ENCODE measurements at regions not wholly inside any gene's neighbourhood (a gene's known extent, or its start where the extent isn't known, plus 50 kb on each side); places are given as distances from the start of the nearest gene placed in this dataset.

DNA sequence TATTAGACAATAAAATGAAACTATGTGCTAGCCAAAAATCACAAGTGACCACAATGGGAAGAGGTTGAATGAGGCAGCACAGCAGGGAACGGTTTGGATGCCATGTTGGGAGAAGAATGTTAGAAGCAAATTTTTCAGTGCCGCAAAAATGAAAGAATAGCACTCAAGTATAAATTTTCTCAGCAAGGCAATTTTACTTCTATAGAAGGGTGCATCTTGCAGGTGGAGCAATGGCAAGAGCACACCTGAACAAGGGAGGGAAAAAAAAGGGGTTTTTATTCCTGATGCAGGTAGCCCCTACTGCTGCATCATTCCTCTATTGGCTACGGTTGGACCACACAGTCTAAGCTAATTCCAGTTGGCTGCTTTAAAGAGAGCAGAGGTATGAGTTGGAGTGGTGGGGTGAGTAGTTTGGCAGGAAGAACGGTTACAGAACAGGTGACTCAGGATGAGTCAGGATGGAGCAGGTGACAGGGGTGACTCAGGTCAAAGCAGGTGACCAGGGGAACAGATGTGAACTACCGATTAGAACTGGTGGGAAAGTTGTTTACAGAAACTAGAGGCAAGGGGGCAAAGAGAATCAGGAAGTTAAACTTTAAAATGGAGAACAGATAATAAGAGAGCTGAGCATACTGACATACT, 301.1 kb upstream of the NRIP1 start:
- Histone ChIP-seq H3K36me3 (no peaks in the 10 kb centered on the region), H3K4me1 (no peaks in the 10 kb centered on the region), H3K27me3 (no peaks in the 10 kb centered on the region), H3K4me3 (no peak overlapping the region), H3K27ac (no peak overlapping the region), H3K9me3 (peaks cover 4 to 8% of the 10 kb centered on the region in 2 donors)
- intact Hi-C loops (cut with DNase I; ENCODE audit: low total_unique reads), result no loop called here
- TF ChIP-seq, protein P1, sequence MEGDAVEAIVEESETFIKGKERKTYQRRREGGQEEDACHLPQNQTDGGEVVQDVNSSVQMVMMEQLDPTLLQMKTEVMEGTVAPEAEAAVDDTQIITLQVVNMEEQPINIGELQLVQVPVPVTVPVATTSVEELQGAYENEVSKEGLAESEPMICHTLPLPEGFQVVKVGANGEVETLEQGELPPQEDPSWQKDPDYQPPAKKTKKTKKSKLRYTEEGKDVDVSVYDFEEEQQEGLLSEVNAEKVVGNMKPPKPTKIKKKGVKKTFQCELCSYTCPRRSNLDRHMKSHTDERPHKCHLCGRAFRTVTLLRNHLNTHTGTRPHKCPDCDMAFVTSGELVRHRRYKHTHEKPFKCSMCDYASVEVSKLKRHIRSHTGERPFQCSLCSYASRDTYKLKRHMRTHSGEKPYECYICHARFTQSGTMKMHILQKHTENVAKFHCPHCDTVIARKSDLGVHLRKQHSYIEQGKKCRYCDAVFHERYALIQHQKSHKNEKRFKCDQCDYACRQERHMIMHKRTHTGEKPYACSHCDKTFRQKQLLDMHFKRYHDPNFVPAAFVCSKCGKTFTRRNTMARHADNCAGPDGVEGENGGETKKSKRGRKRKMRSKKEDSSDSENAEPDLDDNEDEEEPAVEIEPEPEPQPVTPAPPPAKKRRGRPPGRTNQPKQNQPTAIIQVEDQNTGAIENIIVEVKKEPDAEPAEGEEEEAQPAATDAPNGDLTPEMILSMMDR (IDR thresholded peaks at IDR 0.05), result no peak
- TF ChIP-seq POLR2AphosphoS5 (IDR thresholded peaks at IDR 0.05) (no peak), POLR2A (IDR thresholded peaks at IDR 0.05) (no peak)
- DNase-seq (ENCODE audit: low spot score in 2 of 2), result no peak

DNA sequence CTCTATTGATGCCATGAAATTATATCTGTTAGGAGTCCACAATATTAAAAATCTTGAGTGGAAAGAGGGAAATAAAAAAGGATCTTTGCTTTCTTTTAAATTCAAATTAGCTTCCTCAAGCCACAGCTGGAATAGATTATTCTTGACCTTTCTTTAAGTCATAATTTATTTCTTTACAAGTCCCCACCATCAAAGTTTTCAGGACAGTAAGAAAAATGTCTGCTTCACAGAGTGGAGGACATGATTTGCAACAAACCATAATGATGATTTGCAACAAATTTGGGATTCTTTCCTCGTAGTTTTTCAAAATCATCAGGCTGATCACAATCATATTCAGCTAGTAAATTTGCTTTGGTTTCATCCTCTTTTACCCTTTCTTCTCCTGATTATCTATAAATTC, 301.8 kb upstream of the NRIP1 start:
- no peaks in the 10 kb centered on the region for H3K27me3 ChIP-seq
- no peak for DNase-seq (ENCODE audit: low spot score in 2 of 2)
- H3K4me1 ChIP-seq, result no peaks in the 10 kb centered on the region
- TF ChIP-seq POLR2A (IDR thresholded peaks at IDR 0.05), result no peak
- TF ChIP-seq, protein P1 (IDR thresholded peaks at IDR 0.05), result no peak
- no peak for TF ChIP-seq POLR2AphosphoS5 (IDR thresholded peaks at IDR 0.05)
- no peaks in the 10 kb centered on the region for H3K36me3 ChIP-seq
- no peak overlapping the region for H3K4me3 ChIP-seq
- H3K9me3 ChIP-seq, result peaks cover 4 to 8% of the 10 kb centered on the region in 2 donors
- intact Hi-C loops (cut with DNase I; ENCODE audit: low total_unique reads), result no loop called here
- H3K27ac ChIP-seq, result no peak overlapping the region

DNA sequence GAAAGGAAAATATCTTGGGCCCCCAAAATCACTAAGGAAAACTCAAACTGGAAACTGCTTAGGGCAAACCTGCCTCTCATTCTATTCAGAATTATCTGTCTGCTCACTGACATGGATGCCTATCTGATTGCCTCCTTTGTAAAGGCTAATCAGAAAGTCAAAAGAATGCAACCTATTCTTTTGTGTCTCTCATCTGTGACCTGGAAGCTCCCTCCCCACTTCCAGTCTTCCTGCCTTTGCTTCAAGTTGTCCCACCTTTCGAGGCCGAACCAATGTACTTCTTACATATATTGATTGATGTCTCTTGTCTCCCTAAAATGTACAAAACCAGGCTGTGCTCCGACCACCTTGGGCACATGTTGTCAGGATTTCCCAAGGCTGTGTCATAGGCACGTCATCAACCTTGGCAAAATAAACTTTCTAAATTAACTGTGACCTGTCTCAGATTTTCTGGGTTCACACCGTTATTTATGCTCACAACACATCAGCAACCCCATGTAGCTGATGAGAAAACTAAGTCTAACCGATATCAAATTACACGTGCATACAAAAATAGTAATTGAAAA, 302.3 kb upstream of the NRIP1 start:
- Histone ChIP-seq H3K4me3 (no peak overlapping the region), H3K9me3 (peaks cover 4 to 8% of the 10 kb centered on the region in 2 donors), H3K27ac (no peak overlapping the region), H3K36me3 (no peaks in the 10 kb centered on the region), H3K27me3 (no peaks in the 10 kb centered on the region), H3K4me1 (no peaks in the 10 kb centered on the region)
- TF ChIP-seq POLR2A (IDR thresholded peaks at IDR 0.05) (no peak), POLR2AphosphoS5 (IDR thresholded peaks at IDR 0.05) (no peak)
- TF ChIP-seq, protein P1 (IDR thresholded peaks at IDR 0.05), result no peak
- DNase-seq (ENCODE audit: low spot score in 2 of 2), result no peak
- intact Hi-C loops (cut with DNase I; ENCODE audit: low total_unique reads), result no loop called here

DNA sequence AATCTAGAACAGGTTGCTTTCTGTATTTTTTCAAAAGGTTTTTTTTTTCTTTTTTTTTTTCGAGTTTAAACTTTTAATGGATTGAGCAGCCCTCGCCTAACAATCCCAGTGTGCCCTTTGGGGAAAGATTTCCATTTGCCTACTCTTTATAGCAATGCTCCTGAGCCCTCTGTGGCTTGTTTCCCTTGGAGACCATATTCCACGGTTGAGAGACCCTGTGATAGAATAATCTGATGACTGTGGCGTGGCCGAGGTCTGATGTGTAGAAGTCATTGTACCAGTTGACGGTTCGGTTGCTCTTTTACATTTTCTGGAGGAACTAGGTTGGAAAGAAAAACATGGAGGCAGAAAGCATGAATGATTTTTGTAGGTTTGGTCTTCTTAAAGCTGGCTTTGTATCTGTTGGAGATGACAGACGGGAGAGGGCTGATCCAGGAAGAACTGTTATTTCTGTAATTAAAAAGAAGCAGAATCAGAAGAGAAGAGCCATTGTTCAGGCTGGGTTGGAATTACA, 305.7 kb upstream of the NRIP1 start:
- Histone ChIP-seq H3K27me3 (no peaks in the 10 kb centered on the region), H3K4me3 (no peak overlapping the region), H3K9me3 (peaks cover 0 to 8% of the 10 kb centered on the region in 2 donors), H3K4me1 (no peaks in the 10 kb centered on the region), H3K36me3 (no peaks in the 10 kb centered on the region), H3K27ac (no peak overlapping the region)
- DNase-seq (ENCODE audit: low spot score in 2 of 2), result no peak
- TF ChIP-seq, protein P1 (IDR thresholded peaks at IDR 0.05), result no peak
- no peak for TF ChIP-seq POLR2A (IDR thresholded peaks at IDR 0.05)
- TF ChIP-seq POLR2AphosphoS5 (IDR thresholded peaks at IDR 0.05), result no peak
- intact Hi-C loops (cut with DNase I; ENCODE audit: low total_unique reads), result no loop called here

DNA sequence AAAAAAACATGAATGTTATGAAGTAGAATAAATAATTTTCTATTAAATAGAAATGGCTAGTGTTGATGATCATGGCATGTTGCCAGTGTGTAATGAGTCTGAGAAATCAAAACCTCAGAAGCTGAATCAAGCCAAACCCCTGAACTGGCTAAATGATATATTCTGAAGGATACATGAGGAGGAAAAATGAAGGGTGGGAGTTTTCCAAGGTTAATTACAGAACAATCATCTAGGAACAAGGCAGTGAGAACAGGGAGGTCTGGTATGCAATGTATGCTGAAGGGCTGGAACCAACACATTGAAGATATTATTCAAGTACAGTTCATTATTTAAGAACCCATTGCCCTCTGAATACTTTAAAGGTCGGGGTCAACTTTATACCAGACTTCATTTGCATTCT, 309.1 kb upstream of the NRIP1 start:
- no peak overlapping the region for H3K4me3 ChIP-seq
- TF ChIP-seq POLR2AphosphoS5 (IDR thresholded peaks at IDR 0.05), result no peak
- TF ChIP-seq, protein P1 (IDR thresholded peaks at IDR 0.05), result no peak
- no peak for TF ChIP-seq POLR2A (IDR thresholded peaks at IDR 0.05)
- H3K36me3 ChIP-seq, result no peaks in the 10 kb centered on the region
- H3K27me3 ChIP-seq, result no peaks in the 10 kb centered on the region
- intact Hi-C loops (cut with DNase I; ENCODE audit: low total_unique reads), result no loop called here
- no peak overlapping the region for H3K27ac ChIP-seq
- no peaks in the 10 kb centered on the region for H3K4me1 ChIP-seq
- no peak for DNase-seq (ENCODE audit: low spot score in 2 of 2)
- H3K9me3 ChIP-seq, result peaks cover 0 to 4% of the 10 kb centered on the region in 2 donors

Measured in breast epithelium (tissue), 4 donors.